PC-9 (cell line): ENCODE measurements at regions not wholly inside any gene's neighbourhood (a gene's known extent, or its start where the extent isn't known, plus 50 kb on each side); places are given as distances from the start of the nearest gene placed in this dataset.

Source experiments
- BruUV-seq: library from RNA; stranded (reverse); fragments of 400-500 nt; replicated peaks from 2 replicates; lab custom pipeline; 2021; lab: Mats Ljungman, UMichigan
- CTCF ChIA-PET: fragments of 300-600 bp; sonication (Branson Sonifier 250); formaldehyde crosslinking; loops from one replicate; lab custom pipeline; 2022; ENCODE audit warnings: antibody characterized with exemption; lab: Charles Lee
- POLR2A ChIA-PET: fragments of 300-600 bp; sonication (Branson Sonifier 250); formaldehyde crosslinking; loops from one replicate; lab custom pipeline; 2022; ENCODE audit warnings: antibody characterized with exemption; ENCODE audit not compliant: unreplicated experiment; lab: Charles Lee
- DNase-seq, 2 experiments: peaks; one replicate each; pipeline versions ENCODE4 v3.0.0 to v3.0.0-alpha.2; 2015 to 2022; ENCODE audit warnings: mixed read lengths in 1 of 2
- H2AFZ ChIP-seq: fragments of 200-600 bp; sonication (generic); 2 replicates; pipeline ENCODE4 v1.8.1; 2017; ENCODE audit warnings: antibody characterized with exemption
- H3F3A ChIP-seq: fragments of 200-600 bp; sonication (generic); 2 replicates; pipeline ENCODE4 v1.8.1; 2017; ENCODE audit warnings: antibody characterized with exemption, mild to moderate bottlenecking, low read depth; ENCODE audit not compliant: insufficient read depth
- H3K27ac ChIP-seq: fragments of 200-600 bp; sonication (generic); 2 replicates; pipeline ENCODE4 v1.6.1; 2016; ENCODE audit warnings: mixed run types
- H3K27me3 ChIP-seq: fragments of 200-600 bp; sonication (generic); 2 replicates; pipeline ENCODE4 v1.6.1; 2016; ENCODE audit warnings: low read depth, mixed run types; ENCODE audit not compliant: insufficient read depth
- H3K36me3 ChIP-seq: fragments of 200-600 bp; sonication (generic); 2 replicates; pipeline ENCODE4 v1.6.1; 2016; ENCODE audit warnings: low read depth, mixed run types
- H3K4me1 ChIP-seq: fragments of 200-600 bp; sonication (generic); replicated peaks from 2 replicates; pipeline ENCODE4 v1.6.1; 2016; ENCODE audit warnings: mixed run types; ENCODE audit not compliant: insufficient read depth
- H3K4me2 ChIP-seq: fragments of 200-600 bp; sonication (generic); 2 replicates; pipeline ENCODE4 v1.6.1; 2017; ENCODE audit warnings: mixed run types
- H3K4me3 ChIP-seq: fragments of 200-600 bp; sonication (generic); 2 replicates; pipeline ENCODE4 v1.6.1; 2016; ENCODE audit warnings: mixed run types
- H3K79me2 ChIP-seq: fragments of 200-600 bp; sonication (generic); 2 replicates; pipeline ENCODE4 v1.6.1; 2017; ENCODE audit warnings: low read depth, mixed run types
- H3K9me2 ChIP-seq: fragments of 200-600 bp; sonication (generic); 2 replicates; pipeline ENCODE4 v1.8.1; 2017; ENCODE audit warnings: mild to moderate bottlenecking; ENCODE audit not compliant: insufficient read depth
- H3K9me3 ChIP-seq: fragments of 200-600 bp; sonication (generic); 2 replicates; pipeline ENCODE4 v1.8.1; 2016; ENCODE audit warnings: low read depth; ENCODE audit not compliant: insufficient read depth
- H4K20me1 ChIP-seq: fragments of 200-600 bp; sonication (generic); 2 replicates; pipeline ENCODE4 v1.8.1; 2017; ENCODE audit not compliant: insufficient read depth
- CTCF ChIP-seq: fragments of 200-600 bp; sonication (generic); conservative IDR thresholded peaks from 2 replicates; pipeline ENCODE4 v1.6.1; 2017; ENCODE audit warnings: mixed run types, antibody characterized with exemption, mild to moderate bottlenecking, moderate library complexity
- EZH2 ChIP-seq: fragments of 200-600 bp; sonication (generic); IDR thresholded peaks from 2 replicates; pipeline ENCODE4 v1.8.0; 2017; ENCODE audit warnings: antibody characterized with exemption, low read depth
- intact Hi-C: fragments of 100-400 bp; cut with micrococcal nuclease; formaldehyde crosslinking; loops from one replicate; pipeline ENCODE4 v1.10.0; 2022; ENCODE audit not compliant: unreplicated experiment

- H3F3A ChIP-seq = no peaks in the 10 kb centered on the region
- ChIA-PET POLR2A (no interaction called here), CTCF (no interaction called here)
- no peaks in the 10 kb centered on the region for H3K9me2 ChIP-seq
- intact Hi-C loops = no loop called here
- no peak overlapping the region for H2AFZ ChIP-seq
- H3K4me1 ChIP-seq = no peaks in the 10 kb centered on the region
- TF ChIP-seq EZH2 (no peak), CTCF (no peak)
- BruUV-seq = no TSS peak
- no peaks in the 10 kb centered on the region for H4K20me1 ChIP-seq
- DNase-seq = no peak
- no peaks in the 10 kb centered on the region for H3K27me3 ChIP-seq
- H3K36me3 ChIP-seq = no peaks in the 10 kb centered on the region
- H3K9me3 ChIP-seq = no peaks in the 10 kb centered on the region
- H3K27ac ChIP-seq = no peak overlapping the region
- no peak overlapping the region for H3K4me2 ChIP-seq
- no peaks in the 10 kb centered on the region for H3K79me2 ChIP-seq
- H3K4me3 ChIP-seq = no peak overlapping the region
These were observed 450.1 kb upstream of the LRATD1 start for GRCh38 chr2:14182227-14182946.

GRCh38 chr2:14185906-14186305, 446.6 kb upstream of the LRATD1 start:
- H3K9me2 ChIP-seq = no peaks in the 10 kb centered on the region
- POLR2A ChIA-PET = no interaction called here
- H3K4me1 ChIP-seq = no peaks in the 10 kb centered on the region
- intact Hi-C loops = no loop called here
- no peaks in the 10 kb centered on the region for H3K9me3 ChIP-seq
- no peaks in the 10 kb centered on the region for H4K20me1 ChIP-seq
- DNase-seq = no peak
- no peak for TF ChIP-seq CTCF
- no peak for TF ChIP-seq EZH2
- H2AFZ ChIP-seq = no peak overlapping the region
- H3K4me2 ChIP-seq = no peak overlapping the region
- CTCF ChIA-PET = no interaction called here
- no peaks in the 10 kb centered on the region for H3F3A ChIP-seq
- no peak overlapping the region for H3K27ac ChIP-seq
- no peaks in the 10 kb centered on the region for H3K27me3 ChIP-seq
- no peaks in the 10 kb centered on the region for H3K79me2 ChIP-seq
- BruUV-seq = no TSS peak
- H3K4me3 ChIP-seq = no peak overlapping the region
- no peaks in the 10 kb centered on the region for H3K36me3 ChIP-seq

- no peak for TF ChIP-seq CTCF
- TF ChIP-seq EZH2 = no peak
- Histone ChIP-seq H2AFZ (no peak overlapping the region), H3K4me3 (no peak overlapping the region), H3K27me3 (no peaks in the 10 kb centered on the region), H4K20me1 (no peaks in the 10 kb centered on the region), H3K4me2 (no peak overlapping the region), H3K9me2 (no peaks in the 10 kb centered on the region), H3K27ac (no peak overlapping the region), H3F3A (no peaks in the 10 kb centered on the region), H3K4me1 (no peaks in the 10 kb centered on the region), H3K79me2 (no peaks in the 10 kb centered on the region), H3K36me3 (no peaks in the 10 kb centered on the region), H3K9me3 (no peaks in the 10 kb centered on the region)
- no peak for DNase-seq
- CTCF ChIA-PET = no interaction called here
- intact Hi-C loops = no loop called here
- POLR2A ChIA-PET = no interaction called here
- BruUV-seq = no TSS peak
These were observed 444.1 kb upstream of the LRATD1 start for GRCh38 chr2:14188446-14188845.
